ENCODE measurements at regions not wholly inside any gene's neighbourhood (a gene's known extent, or its start where the extent isn't known, plus 50 kb on each side); places are given as distances from the start of the nearest gene placed in this dataset.
A peak's percentile ranks its signal among the peaks of the same experiment; 100 is the strongest.

DNA sequence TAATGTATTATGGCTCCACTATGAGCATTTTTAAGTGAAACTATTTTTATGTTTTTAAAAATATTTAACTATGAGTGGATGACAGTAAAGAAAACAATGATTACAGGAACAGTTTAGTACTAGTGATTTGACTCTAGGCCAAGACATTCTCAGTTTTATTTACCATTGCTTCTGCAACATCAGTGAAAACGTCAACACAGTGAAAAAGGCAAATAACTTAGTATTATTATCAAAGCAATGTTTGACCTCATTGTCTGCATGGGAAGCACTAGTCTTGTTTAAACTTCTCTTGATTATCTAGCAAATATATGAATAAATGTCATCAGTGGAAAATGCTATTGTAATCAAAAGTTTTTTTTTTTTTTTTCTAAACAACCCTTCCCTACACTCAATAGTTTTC is 165.0 kb downstream of the HTR1B start:
- TF ChIP-seq, protein P1, sequence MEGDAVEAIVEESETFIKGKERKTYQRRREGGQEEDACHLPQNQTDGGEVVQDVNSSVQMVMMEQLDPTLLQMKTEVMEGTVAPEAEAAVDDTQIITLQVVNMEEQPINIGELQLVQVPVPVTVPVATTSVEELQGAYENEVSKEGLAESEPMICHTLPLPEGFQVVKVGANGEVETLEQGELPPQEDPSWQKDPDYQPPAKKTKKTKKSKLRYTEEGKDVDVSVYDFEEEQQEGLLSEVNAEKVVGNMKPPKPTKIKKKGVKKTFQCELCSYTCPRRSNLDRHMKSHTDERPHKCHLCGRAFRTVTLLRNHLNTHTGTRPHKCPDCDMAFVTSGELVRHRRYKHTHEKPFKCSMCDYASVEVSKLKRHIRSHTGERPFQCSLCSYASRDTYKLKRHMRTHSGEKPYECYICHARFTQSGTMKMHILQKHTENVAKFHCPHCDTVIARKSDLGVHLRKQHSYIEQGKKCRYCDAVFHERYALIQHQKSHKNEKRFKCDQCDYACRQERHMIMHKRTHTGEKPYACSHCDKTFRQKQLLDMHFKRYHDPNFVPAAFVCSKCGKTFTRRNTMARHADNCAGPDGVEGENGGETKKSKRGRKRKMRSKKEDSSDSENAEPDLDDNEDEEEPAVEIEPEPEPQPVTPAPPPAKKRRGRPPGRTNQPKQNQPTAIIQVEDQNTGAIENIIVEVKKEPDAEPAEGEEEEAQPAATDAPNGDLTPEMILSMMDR (IDR thresholded peaks at IDR 0.05), result no peak
- TF ChIP-seq, protein P2, sequence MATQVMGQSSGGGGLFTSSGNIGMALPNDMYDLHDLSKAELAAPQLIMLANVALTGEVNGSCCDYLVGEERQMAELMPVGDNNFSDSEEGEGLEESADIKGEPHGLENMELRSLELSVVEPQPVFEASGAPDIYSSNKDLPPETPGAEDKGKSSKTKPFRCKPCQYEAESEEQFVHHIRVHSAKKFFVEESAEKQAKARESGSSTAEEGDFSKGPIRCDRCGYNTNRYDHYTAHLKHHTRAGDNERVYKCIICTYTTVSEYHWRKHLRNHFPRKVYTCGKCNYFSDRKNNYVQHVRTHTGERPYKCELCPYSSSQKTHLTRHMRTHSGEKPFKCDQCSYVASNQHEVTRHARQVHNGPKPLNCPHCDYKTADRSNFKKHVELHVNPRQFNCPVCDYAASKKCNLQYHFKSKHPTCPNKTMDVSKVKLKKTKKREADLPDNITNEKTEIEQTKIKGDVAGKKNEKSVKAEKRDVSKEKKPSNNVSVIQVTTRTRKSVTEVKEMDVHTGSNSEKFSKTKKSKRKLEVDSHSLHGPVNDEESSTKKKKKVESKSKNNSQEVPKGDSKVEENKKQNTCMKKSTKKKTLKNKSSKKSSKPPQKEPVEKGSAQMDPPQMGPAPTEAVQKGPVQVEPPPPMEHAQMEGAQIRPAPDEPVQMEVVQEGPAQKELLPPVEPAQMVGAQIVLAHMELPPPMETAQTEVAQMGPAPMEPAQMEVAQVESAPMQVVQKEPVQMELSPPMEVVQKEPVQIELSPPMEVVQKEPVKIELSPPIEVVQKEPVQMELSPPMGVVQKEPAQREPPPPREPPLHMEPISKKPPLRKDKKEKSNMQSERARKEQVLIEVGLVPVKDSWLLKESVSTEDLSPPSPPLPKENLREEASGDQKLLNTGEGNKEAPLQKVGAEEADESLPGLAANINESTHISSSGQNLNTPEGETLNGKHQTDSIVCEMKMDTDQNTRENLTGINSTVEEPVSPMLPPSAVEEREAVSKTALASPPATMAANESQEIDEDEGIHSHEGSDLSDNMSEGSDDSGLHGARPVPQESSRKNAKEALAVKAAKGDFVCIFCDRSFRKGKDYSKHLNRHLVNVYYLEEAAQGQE (IDR thresholded peaks at IDR 0.05; ENCODE audit: insufficient read depth in 1 of 2, low read depth in 2 of 2, low read length in 1 of 2), result no peak
- TF ChIP-seq TCF7L2 (IDR thresholded peaks at IDR 0.05; ENCODE audit: low read depth, low read length) (0 out of 2 replicates have a peak, but pooled peaks have one; percentile 20), POLR2AphosphoS5 (IDR thresholded peaks at IDR 0.05; ENCODE audit: low read depth, low read length) (no peak)

Data from Panc1 (cell line).